HL-60 (cell line): ENCODE measurements at regions not wholly inside any gene's neighbourhood (a gene's known extent, or its start where the extent isn't known, plus 50 kb on each side); places are given as distances from the start of the nearest gene placed in this dataset.

Source experiments
- DNase-seq, 2 experiments: peaks; one replicate each; pipeline ENCODE4 v3.0.0-alpha.2; 2010 to 2020; ENCODE audit warnings: low read depth in 1 of 2, low spot score in 1 of 2
- H3K27ac ChIP-seq: fragments of 250-450 bp; sonication (Bioruptor Pico); replicated peaks from 2 replicates; pipeline ENCODE4 v1.5.1; 2020; ENCODE audit warnings: mild to moderate bottlenecking, moderate library complexity
- H3K27me3 ChIP-seq: fragments of 250-450 bp; sonication (Bioruptor Pico); 2 replicates; pipeline ENCODE4 v1.5.1; 2021; ENCODE audit warnings: mild to moderate bottlenecking, moderate library complexity; ENCODE audit not compliant: insufficient read depth, poor library complexity, severe bottlenecking
- H3K4me3 ChIP-seq: replicated peaks from 2 replicates; pipeline ENCODE4 v1.5.1; 2011; ENCODE audit warnings: mild to moderate bottlenecking, control low read depth, low read length; ENCODE audit not compliant: insufficient read depth
- CTCF ChIP-seq: IDR thresholded peaks from one replicate; pipeline ENCODE4 v1.5.1; 2011; ENCODE audit warnings: low read length, control low read depth, inconsistent platforms; ENCODE audit not compliant: insufficient read depth
- GABPA ChIP-seq: IDR thresholded peaks from 2 replicates; pipeline ENCODE4 v1.6.1; 2012; ENCODE audit warnings: low read depth
- POLR2AphosphoS5 ChIP-seq: IDR thresholded peaks from 2 replicates; pipeline ENCODE4 v1.6.1; 2012; ENCODE audit warnings: low read depth
- REST ChIP-seq: IDR thresholded peaks from 2 replicates; pipeline ENCODE4 v1.6.1; 2012; ENCODE audit warnings: low read depth; ENCODE audit not compliant: insufficient replicate concordance
- SPI1 ChIP-seq: IDR thresholded peaks from 2 replicates; pipeline ENCODE4 v1.6.1; 2012; ENCODE audit warnings: low read depth, mild to moderate bottlenecking, borderline replicate concordance

GRCh38 chr20:24764027-24764793 is 184.9 kb upstream of the CST7 start:
- H3K27ac ChIP-seq, result no peak overlapping the region
- no peak overlapping the region for H3K4me3 ChIP-seq
- TF ChIP-seq REST (no peak), SPI1 (no peak), POLR2AphosphoS5 (no peak), CTCF (no peak), GABPA (no peak)
- no peak for DNase-seq
- H3K27me3 ChIP-seq, result peaks cover under 1% of the 10 kb centered on the region

- H3K27me3 ChIP-seq, result no peaks in the 10 kb centered on the region
- no peak for DNase-seq
- H3K27ac ChIP-seq, result no peak overlapping the region
- TF ChIP-seq POLR2AphosphoS5, result no peak
- TF ChIP-seq CTCF, result no peak
- TF ChIP-seq GABPA, result no peak
- TF ChIP-seq REST, result no peak
- no peak for TF ChIP-seq SPI1
- no peak overlapping the region for H3K4me3 ChIP-seq
Measured at GRCh38 chr20:24764794-24765202, 184.3 kb upstream of the CST7 start.

GRCh38 chr20:24765316-24766142 is 183.5 kb upstream of the CST7 start:
- no peak overlapping the region for H3K4me3 ChIP-seq
- no peaks in the 10 kb centered on the region for H3K27me3 ChIP-seq
- H3K27ac ChIP-seq, result no peak overlapping the region
- no peak for DNase-seq
- TF ChIP-seq REST (no peak), GABPA (no peak), POLR2AphosphoS5 (no peak), SPI1 (no peak), CTCF (no peak)
